ENCODE measurements at regions not wholly inside any gene's neighbourhood (a gene's known extent, or its start where the extent isn't known, plus 50 kb on each side); places are given as distances from the start of the nearest gene placed in this dataset.

DNA sequence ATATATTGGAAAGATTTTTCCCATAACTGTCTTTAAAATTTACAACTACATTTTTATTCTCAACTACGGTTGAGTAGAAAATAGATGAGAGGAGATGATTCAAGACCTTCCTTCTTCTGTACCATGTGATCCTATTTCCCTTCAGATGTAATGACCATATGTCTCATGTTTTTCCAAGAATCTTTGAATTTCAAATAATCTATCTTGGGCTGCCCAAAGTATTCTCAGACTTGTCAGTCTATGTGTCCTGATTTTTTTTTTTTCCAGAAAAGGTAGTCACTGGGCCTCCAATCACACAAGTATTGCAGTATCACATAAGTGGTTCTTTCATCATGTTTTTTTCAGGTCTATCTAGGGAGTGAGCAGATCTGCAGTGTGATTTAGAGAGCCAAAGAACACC lies 392.4 kb downstream of the RFC3 start:
- TF ChIP-seq, protein P1, sequence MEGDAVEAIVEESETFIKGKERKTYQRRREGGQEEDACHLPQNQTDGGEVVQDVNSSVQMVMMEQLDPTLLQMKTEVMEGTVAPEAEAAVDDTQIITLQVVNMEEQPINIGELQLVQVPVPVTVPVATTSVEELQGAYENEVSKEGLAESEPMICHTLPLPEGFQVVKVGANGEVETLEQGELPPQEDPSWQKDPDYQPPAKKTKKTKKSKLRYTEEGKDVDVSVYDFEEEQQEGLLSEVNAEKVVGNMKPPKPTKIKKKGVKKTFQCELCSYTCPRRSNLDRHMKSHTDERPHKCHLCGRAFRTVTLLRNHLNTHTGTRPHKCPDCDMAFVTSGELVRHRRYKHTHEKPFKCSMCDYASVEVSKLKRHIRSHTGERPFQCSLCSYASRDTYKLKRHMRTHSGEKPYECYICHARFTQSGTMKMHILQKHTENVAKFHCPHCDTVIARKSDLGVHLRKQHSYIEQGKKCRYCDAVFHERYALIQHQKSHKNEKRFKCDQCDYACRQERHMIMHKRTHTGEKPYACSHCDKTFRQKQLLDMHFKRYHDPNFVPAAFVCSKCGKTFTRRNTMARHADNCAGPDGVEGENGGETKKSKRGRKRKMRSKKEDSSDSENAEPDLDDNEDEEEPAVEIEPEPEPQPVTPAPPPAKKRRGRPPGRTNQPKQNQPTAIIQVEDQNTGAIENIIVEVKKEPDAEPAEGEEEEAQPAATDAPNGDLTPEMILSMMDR (IDR thresholded peaks at IDR 0.05; ENCODE audit: low read depth, low read length): no peak
- TF ChIP-seq POLR2A (IDR thresholded peaks at IDR 0.05; ENCODE audit: extremely low read depth, insufficient read length) (no peak), MYC (IDR thresholded peaks at IDR 0.05; ENCODE audit: low read depth, low read length) (no peak)
- TF ChIP-seq, protein P2, sequence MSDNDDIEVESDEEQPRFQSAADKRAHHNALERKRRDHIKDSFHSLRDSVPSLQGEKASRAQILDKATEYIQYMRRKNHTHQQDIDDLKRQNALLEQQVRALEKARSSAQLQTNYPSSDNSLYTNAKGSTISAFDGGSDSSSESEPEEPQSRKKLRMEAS (IDR thresholded peaks at IDR 0.05; ENCODE audit: low read depth, low read length): no peak
- no peak for DNase-seq (ENCODE audit: low read depth)
- no peak overlapping the region for H3K4me3 ChIP-seq (ENCODE audit: low read depth, low read length)

DNA sequence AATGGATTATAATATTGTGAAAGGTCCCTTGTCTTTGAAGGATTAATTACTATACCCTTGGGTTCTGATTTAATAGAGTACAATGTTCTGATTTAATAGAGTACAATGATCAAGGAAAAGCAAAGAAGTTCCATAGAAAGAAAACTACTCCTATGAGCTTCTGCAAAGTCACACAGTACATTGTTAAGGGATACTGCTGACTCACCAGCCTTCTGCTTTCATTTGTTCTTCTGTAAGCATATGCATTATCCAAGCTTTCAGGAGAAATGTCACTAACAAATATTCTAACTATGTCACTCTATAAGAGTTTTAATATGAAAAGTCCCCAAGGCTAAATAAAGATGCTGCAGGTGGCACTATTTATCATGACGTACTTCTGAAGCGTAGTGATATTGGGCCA lies 396.7 kb downstream of the RFC3 start:
- no peak for DNase-seq (ENCODE audit: low read depth)
- TF ChIP-seq, protein P1 (IDR thresholded peaks at IDR 0.05; ENCODE audit: low read depth, low read length): no peak
- no peak for TF ChIP-seq POLR2A (IDR thresholded peaks at IDR 0.05; ENCODE audit: extremely low read depth, insufficient read length)
- TF ChIP-seq, protein P2 (IDR thresholded peaks at IDR 0.05; ENCODE audit: low read depth, low read length): no peak
- no peak for TF ChIP-seq MYC (IDR thresholded peaks at IDR 0.05; ENCODE audit: low read depth, low read length)

DNA sequence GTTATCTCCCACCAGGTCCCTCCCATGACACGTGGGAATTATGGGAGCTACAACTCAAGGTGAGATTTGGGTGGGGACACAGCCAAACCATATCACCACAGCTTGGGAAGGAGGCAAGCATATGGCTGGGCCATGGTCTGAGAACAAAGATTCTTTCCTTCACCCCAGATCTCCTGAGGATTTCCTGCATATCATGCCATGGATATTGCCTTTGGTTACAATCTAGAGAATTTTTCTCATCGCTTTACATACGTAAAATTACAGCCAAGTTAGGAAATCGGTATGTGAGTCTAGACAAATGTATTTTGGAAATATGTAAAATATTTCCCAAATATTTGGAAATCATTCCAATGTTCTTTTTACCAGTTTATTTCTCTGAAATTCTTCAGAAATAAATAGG lies 398.3 kb downstream of the RFC3 start:
- H3K4me3 ChIP-seq (ENCODE audit: low read depth, low read length): no peak overlapping the region
- DNase-seq (ENCODE audit: low read depth): no peak
- TF ChIP-seq, protein P1 (IDR thresholded peaks at IDR 0.05; ENCODE audit: low read depth, low read length): no peak
- TF ChIP-seq, protein P2 (IDR thresholded peaks at IDR 0.05; ENCODE audit: low read depth, low read length): no peak
- TF ChIP-seq POLR2A (IDR thresholded peaks at IDR 0.05; ENCODE audit: extremely low read depth, insufficient read length) (no peak), MYC (IDR thresholded peaks at IDR 0.05; ENCODE audit: low read depth, low read length) (no peak)

More for the DNA sequence above, 396.7 kb downstream of the RFC3 start:
- no peak overlapping the region for H3K4me3 ChIP-seq (ENCODE audit: low read depth, low read length)

DNA sequence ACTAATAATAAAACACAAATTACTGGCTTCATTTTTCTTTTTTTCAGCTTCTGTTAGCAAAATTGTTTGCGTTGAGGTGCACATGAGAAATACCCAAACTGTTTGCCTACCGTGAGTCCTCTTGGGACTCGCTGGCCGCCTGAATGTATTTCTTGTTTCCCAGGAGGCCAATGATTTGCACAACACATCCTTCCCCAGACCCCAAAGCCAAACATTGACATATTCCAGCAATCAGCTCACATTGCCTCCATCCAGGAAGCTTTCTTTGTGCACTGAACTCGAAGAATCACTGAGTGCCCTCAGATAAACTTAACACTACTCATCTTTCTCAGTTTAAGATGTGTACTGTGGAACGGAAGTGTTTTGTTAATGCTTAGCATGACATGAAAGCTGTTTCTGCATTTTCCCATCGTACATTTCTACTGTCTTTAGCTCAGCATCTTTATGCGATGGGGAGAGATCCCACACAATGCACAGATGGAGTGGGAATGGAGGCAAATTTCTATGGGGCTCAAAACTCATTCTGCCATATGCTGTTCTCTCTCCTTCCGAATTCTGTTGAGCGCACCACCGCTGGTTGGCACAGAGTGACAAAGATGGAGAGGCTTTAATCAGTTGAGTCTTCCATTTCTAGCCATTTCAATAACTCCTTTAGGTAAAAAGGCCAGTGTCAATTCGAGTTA lies 399.5 kb downstream of the RFC3 start:
- peak; percentile 40 for DNase-seq (ENCODE audit: low read depth)
- TF ChIP-seq MYC (IDR thresholded peaks at IDR 0.05; ENCODE audit: low read depth, low read length) (no peak), POLR2A (IDR thresholded peaks at IDR 0.05; ENCODE audit: extremely low read depth, insufficient read length) (no peak)
- TF ChIP-seq, protein P1 (IDR thresholded peaks at IDR 0.05; ENCODE audit: low read depth, low read length): no peak
- TF ChIP-seq, protein P2 (IDR thresholded peaks at IDR 0.05; ENCODE audit: low read depth, low read length): no peak
- no peak overlapping the region for H3K4me3 ChIP-seq (ENCODE audit: low read depth, low read length)

DNA sequence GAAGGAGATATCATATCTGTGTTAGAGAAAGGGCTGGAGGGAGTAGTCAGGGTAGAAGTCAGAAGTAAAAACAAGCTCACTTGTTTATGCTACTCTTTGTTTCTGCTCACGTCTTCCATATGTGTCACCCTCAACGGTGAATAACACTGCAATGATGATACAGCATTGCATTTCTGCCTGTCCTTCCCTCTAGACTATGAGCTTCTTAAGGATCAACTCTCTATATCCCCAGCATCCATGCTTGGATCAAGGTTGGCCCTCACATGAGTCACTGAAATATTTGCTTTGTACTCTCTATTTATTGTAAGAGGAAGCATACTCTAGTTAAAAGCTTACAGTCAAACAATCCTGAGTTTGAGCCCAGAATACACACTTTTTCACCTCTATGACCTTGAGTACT lies 406.0 kb downstream of the RFC3 start:
- TF ChIP-seq MYC (IDR thresholded peaks at IDR 0.05; ENCODE audit: low read depth, low read length): no peak
- TF ChIP-seq, protein P2 (IDR thresholded peaks at IDR 0.05; ENCODE audit: low read depth, low read length): no peak
- TF ChIP-seq POLR2A (IDR thresholded peaks at IDR 0.05; ENCODE audit: extremely low read depth, insufficient read length): no peak
- TF ChIP-seq, protein P1 (IDR thresholded peaks at IDR 0.05; ENCODE audit: low read depth, low read length): no peak
- no peak overlapping the region for H3K4me3 ChIP-seq (ENCODE audit: low read depth, low read length)
- DNase-seq (ENCODE audit: low read depth): no peak
